Nephron (organoid): ENCODE measurements at regions not wholly inside any gene's neighbourhood (a gene's known extent, or its start where the extent isn't known, plus 50 kb on each side); places are given as distances from the start of the nearest gene placed in this dataset.
A peak's percentile ranks its signal among the peaks of the same experiment; 100 is the strongest.

ENCODE experiments used
- H3K27ac Mint-ChIP-seq, 3 experiments: 2 replicates each; pipeline ENCODE4 v1.8.0; 2020; ENCODE audit warnings: mixed read lengths in 3 of 3, mild to moderate bottlenecking in 2 of 3, moderate library complexity in 1 of 3
- H3K27me3 Mint-ChIP-seq: 2 replicates; pipeline ENCODE4 v1.8.0; 2021; ENCODE audit warnings: low read depth, mild to moderate bottlenecking, moderate library complexity, mixed read lengths
- H3K36me3 Mint-ChIP-seq: 2 replicates; pipeline ENCODE4 v1.8.0; 2020; ENCODE audit warnings: low read depth, mixed read lengths
- H3K4me1 Mint-ChIP-seq: 2 replicates; pipeline ENCODE4 v1.8.0; 2020; ENCODE audit warnings: mixed read lengths
- H3K4me3 Mint-ChIP-seq, 3 experiments: 2 replicates each; pipeline ENCODE4 v1.8.0; 2020; ENCODE audit warnings: mild to moderate bottlenecking in 3 of 3, mixed read lengths in 3 of 3, moderate library complexity in 2 of 3
- H3K9me3 Mint-ChIP-seq: 2 replicates; pipeline ENCODE4 v1.8.0; 2020; ENCODE audit warnings: mixed read lengths
- TF ChIP-seq, protein P1 (sequence below), 3 experiments: fragments of 200-600 bp; sonication (generic); IDR thresholded peaks; one replicate each; pipeline ENCODE4 v1.5.0; 2021; ENCODE audit warnings: antibody characterized with exemption in 3 of 3; ENCODE audit not compliant: unreplicated experiment in 3 of 3

DNA sequence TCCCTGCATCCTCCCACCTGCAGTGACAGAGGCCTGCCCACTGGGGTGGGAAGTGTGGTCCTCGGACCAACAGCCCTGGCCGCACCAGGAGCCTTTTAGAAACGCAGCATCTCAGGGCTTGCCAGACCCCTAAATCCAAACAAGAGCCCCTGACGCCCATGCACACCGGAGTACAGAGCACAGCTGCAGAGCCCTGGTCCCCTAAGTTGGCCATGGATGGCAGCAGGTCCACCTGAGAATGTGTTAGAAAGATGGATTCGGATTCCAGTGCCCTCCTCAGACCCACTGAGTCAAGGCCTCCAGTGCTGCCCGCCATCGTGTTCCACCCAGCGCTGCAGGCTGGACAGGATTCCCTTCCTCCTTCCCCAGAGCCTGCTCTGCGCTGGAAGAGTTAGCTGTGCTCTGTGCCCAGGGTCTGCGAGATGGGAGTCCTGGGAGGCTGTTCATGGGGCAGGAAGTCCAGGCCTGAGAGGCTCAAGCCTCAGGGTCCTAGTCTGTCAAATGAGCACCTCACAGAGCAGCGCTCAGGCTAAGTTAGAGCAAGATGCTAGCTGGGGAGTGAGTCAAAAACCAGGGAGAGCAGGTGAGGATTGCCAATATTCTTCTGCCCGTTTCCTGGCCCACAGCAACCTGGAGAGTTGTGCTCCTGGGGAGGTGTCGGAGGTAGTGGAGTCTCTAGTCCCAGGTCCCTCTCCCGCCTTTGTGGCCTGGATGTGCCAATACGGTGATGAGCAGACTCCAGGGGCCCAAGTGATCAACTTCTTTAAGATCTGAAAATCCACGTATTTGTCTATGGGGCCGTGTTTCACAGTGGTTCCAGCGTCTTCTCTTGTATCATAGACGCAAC, 95.9 kb upstream of the GPR26 start:
- H3K9me3 Mint-ChIP-seq: no peaks in the 10 kb centered on the region
- H3K4me1 Mint-ChIP-seq: no peaks in the 10 kb centered on the region
- no peaks in the 10 kb centered on the region for H3K36me3 Mint-ChIP-seq
- H3K4me3 Mint-ChIP-seq: no peak overlapping the region
- H3K27me3 Mint-ChIP-seq: peaks cover 74% of the 10 kb centered on the region
- no peak overlapping the region for H3K27ac Mint-ChIP-seq
- TF ChIP-seq, protein P1, sequence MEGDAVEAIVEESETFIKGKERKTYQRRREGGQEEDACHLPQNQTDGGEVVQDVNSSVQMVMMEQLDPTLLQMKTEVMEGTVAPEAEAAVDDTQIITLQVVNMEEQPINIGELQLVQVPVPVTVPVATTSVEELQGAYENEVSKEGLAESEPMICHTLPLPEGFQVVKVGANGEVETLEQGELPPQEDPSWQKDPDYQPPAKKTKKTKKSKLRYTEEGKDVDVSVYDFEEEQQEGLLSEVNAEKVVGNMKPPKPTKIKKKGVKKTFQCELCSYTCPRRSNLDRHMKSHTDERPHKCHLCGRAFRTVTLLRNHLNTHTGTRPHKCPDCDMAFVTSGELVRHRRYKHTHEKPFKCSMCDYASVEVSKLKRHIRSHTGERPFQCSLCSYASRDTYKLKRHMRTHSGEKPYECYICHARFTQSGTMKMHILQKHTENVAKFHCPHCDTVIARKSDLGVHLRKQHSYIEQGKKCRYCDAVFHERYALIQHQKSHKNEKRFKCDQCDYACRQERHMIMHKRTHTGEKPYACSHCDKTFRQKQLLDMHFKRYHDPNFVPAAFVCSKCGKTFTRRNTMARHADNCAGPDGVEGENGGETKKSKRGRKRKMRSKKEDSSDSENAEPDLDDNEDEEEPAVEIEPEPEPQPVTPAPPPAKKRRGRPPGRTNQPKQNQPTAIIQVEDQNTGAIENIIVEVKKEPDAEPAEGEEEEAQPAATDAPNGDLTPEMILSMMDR (IDR thresholded peaks at IDR 0.05; ENCODE audit: unreplicated experiment in 3 of 3): no peak

DNA sequence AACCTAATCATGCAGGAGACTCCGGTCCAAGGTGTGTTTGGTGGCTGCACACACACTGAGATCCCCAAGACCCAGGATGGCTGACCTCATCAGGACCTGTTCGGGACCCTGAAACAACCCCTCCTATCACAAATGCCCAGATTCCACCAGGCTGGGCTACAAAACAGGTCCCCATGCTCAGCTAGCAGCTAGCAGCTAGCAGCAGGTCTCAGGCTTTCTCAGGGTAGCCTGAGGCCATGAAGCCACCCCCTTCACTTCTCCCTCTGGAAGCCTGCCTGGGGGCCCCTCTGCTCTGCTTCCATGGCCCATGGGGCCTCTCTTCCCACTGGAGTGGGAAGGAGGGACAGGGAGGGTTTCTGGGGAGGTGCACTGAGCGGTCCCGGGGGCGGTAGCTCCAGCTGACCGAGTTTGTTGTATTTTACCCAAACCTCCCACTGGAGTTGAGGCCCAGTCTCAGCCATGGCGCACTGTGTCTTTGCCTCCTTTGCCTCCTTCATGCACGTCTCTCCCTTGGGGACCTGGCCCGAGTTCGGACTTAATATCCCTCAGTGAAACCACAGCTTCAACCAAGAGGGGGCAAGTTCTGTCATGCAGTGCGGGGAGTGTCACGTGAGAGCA, 95.1 kb upstream of the GPR26 start:
- Mint-ChIP-seq H3K27me3 (peaks cover 71% of the 10 kb centered on the region), H3K36me3 (no peaks in the 10 kb centered on the region), H3K4me1 (no peaks in the 10 kb centered on the region), H3K27ac (no peak overlapping the region), H3K4me3 (no peak overlapping the region), H3K9me3 (no peaks in the 10 kb centered on the region)
- TF ChIP-seq, protein P1 (IDR thresholded peaks at IDR 0.05; ENCODE audit: unreplicated experiment in 3 of 3): no peak

DNA sequence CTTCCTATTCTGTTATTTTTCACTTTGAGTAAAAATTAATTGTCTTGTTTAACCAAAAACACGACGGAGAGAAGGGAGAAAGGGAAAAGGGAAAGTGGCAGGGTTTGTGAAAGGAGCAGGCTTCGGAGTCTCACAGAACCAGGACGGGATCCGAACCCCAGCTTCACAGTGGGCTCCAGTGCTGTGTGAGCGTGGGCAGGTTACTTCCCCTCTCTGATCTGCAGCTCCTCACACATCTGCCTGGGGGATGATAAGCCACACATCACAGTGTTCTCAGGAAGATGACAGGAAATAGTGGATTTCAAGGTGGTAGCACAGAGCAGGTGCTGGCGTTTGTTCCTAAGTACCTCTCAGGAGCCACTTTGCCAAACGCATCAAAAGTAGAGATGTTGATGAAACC, 94.2 kb upstream of the GPR26 start:
- peaks cover 81% of the 10 kb centered on the region for H3K27me3 Mint-ChIP-seq
- no peaks in the 10 kb centered on the region for H3K36me3 Mint-ChIP-seq
- TF ChIP-seq, protein P1 (IDR thresholded peaks at IDR 0.05; ENCODE audit: unreplicated experiment in 3 of 3): no peak
- no peaks in the 10 kb centered on the region for H3K4me1 Mint-ChIP-seq
- H3K27ac Mint-ChIP-seq: no peak overlapping the region
- no peak overlapping the region for H3K4me3 Mint-ChIP-seq
- H3K9me3 Mint-ChIP-seq: no peaks in the 10 kb centered on the region

DNA sequence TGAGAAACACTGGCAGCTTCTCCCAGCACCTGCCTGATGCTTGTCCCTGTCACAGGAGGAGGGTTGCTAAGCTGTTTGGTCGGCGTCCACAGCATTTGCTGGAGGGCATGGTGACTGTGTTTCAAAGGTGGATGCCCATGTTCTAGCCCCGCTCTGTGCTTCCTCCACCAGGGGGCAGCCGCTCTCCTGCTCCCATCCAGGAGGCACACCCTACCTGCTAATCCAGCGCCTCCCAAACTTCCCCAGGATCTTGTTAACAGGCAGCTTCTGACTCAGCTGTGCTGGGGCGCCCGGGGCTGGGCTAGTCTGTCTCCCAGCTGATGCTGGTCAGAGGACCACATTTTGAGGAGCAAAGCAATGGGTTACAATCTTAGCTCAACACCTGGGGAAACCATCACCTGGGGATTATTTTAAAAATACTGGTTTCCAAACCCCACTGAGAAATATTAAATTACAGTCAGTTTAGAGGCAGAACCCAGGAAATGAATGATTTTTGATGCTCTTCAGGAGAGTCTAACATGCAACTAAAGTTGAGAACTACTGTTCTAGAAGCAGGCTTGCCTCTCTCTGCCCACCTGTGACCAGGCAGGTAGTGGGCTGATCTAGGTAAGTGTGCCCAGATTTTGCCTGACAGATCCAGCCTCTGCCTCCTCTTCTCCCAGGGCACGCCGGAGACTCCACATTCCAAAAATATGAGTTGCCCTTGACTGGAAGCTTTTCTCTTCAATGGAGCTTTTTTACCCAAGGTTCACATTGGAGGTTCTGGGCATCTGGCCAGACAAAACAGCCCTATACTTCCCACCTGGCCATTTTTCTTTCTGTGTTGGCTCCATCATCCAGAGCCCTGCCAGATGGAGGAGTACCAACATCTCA, 92.7 kb upstream of the GPR26 start:
- Mint-ChIP-seq H3K4me3 (no peak overlapping the region), H3K27ac (no peak overlapping the region), H3K27me3 (peaks cover 83% of the 10 kb centered on the region), H3K36me3 (no peaks in the 10 kb centered on the region), H3K4me1 (no peaks in the 10 kb centered on the region), H3K9me3 (no peaks in the 10 kb centered on the region)
- TF ChIP-seq, protein P1 (IDR thresholded peaks at IDR 0.05; ENCODE audit: unreplicated experiment in 3 of 3): peak; percentile 17 to 51 (median 34)

DNA sequence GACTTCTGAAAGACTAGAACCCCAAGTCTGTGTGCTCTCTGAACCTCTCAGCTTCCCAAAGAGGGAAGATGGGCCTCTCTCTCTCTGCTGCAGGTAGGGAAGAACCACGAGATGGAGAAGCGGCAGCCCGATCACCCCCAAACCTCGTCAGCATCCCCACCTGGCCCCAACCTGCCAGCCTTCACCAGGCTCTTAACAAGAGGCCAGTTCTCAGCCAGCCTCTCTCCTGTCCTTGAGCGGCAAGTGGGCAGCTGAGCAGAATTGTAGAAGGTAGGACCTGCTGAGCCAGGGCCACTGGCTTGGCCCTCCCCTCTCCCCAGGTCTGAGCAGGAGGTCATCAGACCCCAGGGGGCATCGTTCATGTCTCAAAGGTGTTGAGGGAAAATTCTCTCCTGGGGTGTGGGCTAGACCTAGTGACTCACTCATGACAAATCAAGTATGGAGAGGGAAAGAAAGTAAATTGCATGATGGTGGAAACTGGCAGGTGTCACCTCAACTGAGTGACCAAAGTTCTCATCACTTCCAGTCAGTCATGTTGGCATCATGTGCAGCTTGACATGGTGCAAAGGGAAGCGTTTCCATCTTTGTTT, 92.0 kb upstream of the GPR26 start:
- TF ChIP-seq, protein P1 (IDR thresholded peaks at IDR 0.05; ENCODE audit: unreplicated experiment in 3 of 3): no peak
- Mint-ChIP-seq H3K9me3 (no peaks in the 10 kb centered on the region), H3K36me3 (no peaks in the 10 kb centered on the region), H3K27me3 (peaks cover 83% of the 10 kb centered on the region), H3K4me3 (no peak overlapping the region), H3K4me1 (no peaks in the 10 kb centered on the region), H3K27ac (no peak overlapping the region)
